ENCODE measurements at regions not wholly inside any gene's neighbourhood (a gene's known extent, or its start where the extent isn't known, plus 50 kb on each side); places are given as distances from the start of the nearest gene placed in this dataset.

GRCh38 chr16:9627427-9627826, 536.0 kb downstream of the HAPSTR1 start:
- Histone ChIP-seq H3K36me3 (ENCODE audit: control insufficient read depth in 4 of 4, insufficient read depth in 3 of 4, low read depth in 1 of 4, low read length in 3 of 4) (peaks cover 0 to 10% (median 0%) of the 10 kb centered on the region in 4 donors), H3K27ac (ENCODE audit: low read depth in 1 of 2, low read length in 2 of 2) (no peak overlapping the region), H3K4me3 (ENCODE audit: low read depth in 1 of 3, low read length in 3 of 3) (no peak overlapping the region), H3K9ac (ENCODE audit: low read depth in 1 of 2, low read length in 2 of 2) (no peak overlapping the region), H3K9me3 (ENCODE audit: control insufficient read depth in 4 of 4, low read length in 3 of 4) (no peaks in the 10 kb centered on the region), H3K4me1 (ENCODE audit: control insufficient read depth in 4 of 4, insufficient read depth in 4 of 4, low read length in 3 of 4) (peaks cover 0 to 3% (median 0%) of the 10 kb centered on the region in 4 donors), H3K27me3 (ENCODE audit: control insufficient read depth in 4 of 4, insufficient read depth in 4 of 4, low read length in 3 of 4) (no peaks in the 10 kb centered on the region)
- DNase-seq (ENCODE audit: low spot score): no peak
- 85% methylated on average over 5 of the region's 5 CpGs for WGBS
- no peak for TF ChIP-seq ATF3 (IDR thresholded peaks at IDR 0.05)
- no peak for TF ChIP-seq REST (IDR thresholded peaks at IDR 0.05)
- no peak for TF ChIP-seq HNF4A (conservative IDR thresholded peaks at IDR 0.05)
- no peak for TF ChIP-seq EGR1 (IDR thresholded peaks at IDR 0.05; ENCODE audit: low read depth in 2 of 2)
- TF ChIP-seq RAD21 (IDR thresholded peaks at IDR 0.05): no peak
- no peak for TF ChIP-seq FOXA1 (IDR thresholded peaks at IDR 0.05)
- TF ChIP-seq SP1 (IDR thresholded peaks at IDR 0.05): no peak
- no peak for TF ChIP-seq FOXA2 (IDR thresholded peaks at IDR 0.05)
- TF ChIP-seq MAX (IDR thresholded peaks at IDR 0.05): no peak
- TF ChIP-seq YY1 (IDR thresholded peaks at IDR 0.05): no peak
- TF ChIP-seq RXRA (IDR thresholded peaks at IDR 0.05): no peak
- TF ChIP-seq GABPA (IDR thresholded peaks at IDR 0.05 in 1 of 2, conservative IDR thresholded peaks at IDR 0.05 in 1 of 2): no peak
- TF ChIP-seq JUND (IDR thresholded peaks at IDR 0.05): no peak

- no peak for TF ChIP-seq TAF1 (conservative IDR thresholded peaks at IDR 0.05)
- no peak for TF ChIP-seq FOXA1 (IDR thresholded peaks at IDR 0.05)
- TF ChIP-seq YY1 (IDR thresholded peaks at IDR 0.05): no peak
- TF ChIP-seq JUND (IDR thresholded peaks at IDR 0.05): no peak
- no peak for TF ChIP-seq NR2F2 (IDR thresholded peaks at IDR 0.05)
- TF ChIP-seq ZBTB33 (IDR thresholded peaks at IDR 0.05): no peak
- no peak for TF ChIP-seq RXRA (IDR thresholded peaks at IDR 0.05)
- TF ChIP-seq REST (IDR thresholded peaks at IDR 0.05): no peak
- TF ChIP-seq CTCF (IDR thresholded peaks at IDR 0.05; ENCODE audit: low read depth, low read length, missing input control): no peak
- TF ChIP-seq EGR1 (IDR thresholded peaks at IDR 0.05; ENCODE audit: low read depth in 2 of 2): no peak
- TF ChIP-seq SP1 (IDR thresholded peaks at IDR 0.05): no peak
- no peak for TF ChIP-seq HNF4A (conservative IDR thresholded peaks at IDR 0.05)
- no peak for TF ChIP-seq MAX (IDR thresholded peaks at IDR 0.05)
- no peak for TF ChIP-seq HNF4G (IDR thresholded peaks at IDR 0.05)
- no peak for TF ChIP-seq GABPA (IDR thresholded peaks at IDR 0.05 in 1 of 2, conservative IDR thresholded peaks at IDR 0.05 in 1 of 2)
- H3K4me1 ChIP-seq (ENCODE audit: control insufficient read depth in 4 of 4, insufficient read depth in 4 of 4, low read length in 3 of 4): peaks cover 0 to 2% (median 0%) of the 10 kb centered on the region in 4 donors
- no peaks in the 10 kb centered on the region for H3K9me3 ChIP-seq (ENCODE audit: control insufficient read depth in 4 of 4, low read length in 3 of 4)
- H3K27ac ChIP-seq (ENCODE audit: low read depth in 1 of 2, low read length in 2 of 2): no peak overlapping the region
- DNase-seq (ENCODE audit: low spot score): no peak
- WGBS: 81% methylated on average over 3 of the region's 3 CpGs
- no peaks in the 10 kb centered on the region for H3K27me3 ChIP-seq (ENCODE audit: control insufficient read depth in 4 of 4, insufficient read depth in 4 of 4, low read length in 3 of 4)
- no peak overlapping the region for H3K4me3 ChIP-seq (ENCODE audit: low read depth in 1 of 3, low read length in 3 of 3)
- H3K9ac ChIP-seq (ENCODE audit: low read depth in 1 of 2, low read length in 2 of 2): no peak overlapping the region
- peaks cover 0 to 10% (median 0%) of the 10 kb centered on the region in 4 donors for H3K36me3 ChIP-seq (ENCODE audit: control insufficient read depth in 4 of 4, insufficient read depth in 3 of 4, low read depth in 1 of 4, low read length in 3 of 4)
These were observed 538.7 kb downstream of the HAPSTR1 start for GRCh38 chr16:9630119-9630518.

Measured in liver (tissue), 8 donors.